ENCODE measurements at regions not wholly inside any gene's neighbourhood (a gene's known extent, or its start where the extent isn't known, plus 50 kb on each side); places are given as distances from the start of the nearest gene placed in this dataset.

- H3K9me3 ChIP-seq (ENCODE audit: control insufficient read depth in 2 of 2, low read length in 2 of 2), result no peaks in the 10 kb centered on the region
- H3K27me3 ChIP-seq (ENCODE audit: control insufficient read depth in 1 of 2, insufficient read depth in 2 of 2, low read length in 2 of 2), result no peaks in the 10 kb centered on the region
- no peak overlapping the region for H3K4me3 ChIP-seq (ENCODE audit: low read length in 2 of 2)
- no peak overlapping the region for H3K27ac ChIP-seq (ENCODE audit: low read length)
- no peaks in the 10 kb centered on the region for H3K4me1 ChIP-seq (ENCODE audit: control insufficient read depth, insufficient read depth, low read length)
- no peaks in the 10 kb centered on the region for H3K36me3 ChIP-seq (ENCODE audit: control insufficient read depth in 2 of 2, insufficient read depth in 2 of 2, low read length in 2 of 2)
- H3K9ac ChIP-seq (ENCODE audit: low read length in 2 of 2), result no peak overlapping the region
These were observed 1039.5 kb downstream of the ADGRL2 start for GRCh38 chr1:82840192-82840591.

GRCh38 chr1:82837766-82838465 lies 1037.2 kb downstream of the ADGRL2 start:
- Histone ChIP-seq H3K4me1 (ENCODE audit: control insufficient read depth, insufficient read depth, low read length) (no peaks in the 10 kb centered on the region), H3K27me3 (ENCODE audit: control insufficient read depth in 1 of 2, insufficient read depth in 2 of 2, low read length in 2 of 2) (no peaks in the 10 kb centered on the region)

GRCh38 chr1:82836973-82837680 lies 1036.4 kb downstream of the ADGRL2 start:
- H3K4me1 ChIP-seq (ENCODE audit: control insufficient read depth, insufficient read depth, low read length), result no peaks in the 10 kb centered on the region
- H3K9ac ChIP-seq (ENCODE audit: low read length in 2 of 2), result no peak overlapping the region
- no peak overlapping the region for H3K4me3 ChIP-seq (ENCODE audit: low read length in 2 of 2)
- H3K9me3 ChIP-seq (ENCODE audit: control insufficient read depth in 2 of 2, low read length in 2 of 2), result no peaks in the 10 kb centered on the region
- H3K36me3 ChIP-seq (ENCODE audit: control insufficient read depth in 2 of 2, insufficient read depth in 2 of 2, low read length in 2 of 2), result no peaks in the 10 kb centered on the region
- no peak overlapping the region for H3K27ac ChIP-seq (ENCODE audit: low read length)
- no peaks in the 10 kb centered on the region for H3K27me3 ChIP-seq (ENCODE audit: control insufficient read depth in 1 of 2, insufficient read depth in 2 of 2, low read length in 2 of 2)

More at GRCh38 chr1:82837766-82838465, 1037.2 kb downstream of the ADGRL2 start:
- no peak overlapping the region for H3K27ac ChIP-seq (ENCODE audit: low read length)
- no peak overlapping the region for H3K9ac ChIP-seq (ENCODE audit: low read length in 2 of 2)
- no peaks in the 10 kb centered on the region for H3K36me3 ChIP-seq (ENCODE audit: control insufficient read depth in 2 of 2, insufficient read depth in 2 of 2, low read length in 2 of 2)
- no peaks in the 10 kb centered on the region for H3K9me3 ChIP-seq (ENCODE audit: control insufficient read depth in 2 of 2, low read length in 2 of 2)
- no peak overlapping the region for H3K4me3 ChIP-seq (ENCODE audit: low read length in 2 of 2)

GRCh38 chr1:82836213-82836972 lies 1035.7 kb downstream of the ADGRL2 start:
- H3K36me3 ChIP-seq (ENCODE audit: control insufficient read depth in 2 of 2, insufficient read depth in 2 of 2, low read length in 2 of 2), result no peaks in the 10 kb centered on the region
- H3K4me1 ChIP-seq (ENCODE audit: control insufficient read depth, insufficient read depth, low read length), result no peaks in the 10 kb centered on the region
- H3K9ac ChIP-seq (ENCODE audit: low read length in 2 of 2), result no peak overlapping the region
- H3K9me3 ChIP-seq (ENCODE audit: control insufficient read depth in 2 of 2, low read length in 2 of 2), result no peaks in the 10 kb centered on the region
- no peak overlapping the region for H3K27ac ChIP-seq (ENCODE audit: low read length)
- H3K4me3 ChIP-seq (ENCODE audit: low read length in 2 of 2), result no peak overlapping the region
- no peaks in the 10 kb centered on the region for H3K27me3 ChIP-seq (ENCODE audit: control insufficient read depth in 1 of 2, insufficient read depth in 2 of 2, low read length in 2 of 2)

GRCh38 chr1:82830690-82831380 lies 1030.1 kb downstream of the ADGRL2 start:
- H3K27me3 ChIP-seq (ENCODE audit: control insufficient read depth in 1 of 2, insufficient read depth in 2 of 2, low read length in 2 of 2), result no peaks in the 10 kb centered on the region
- H3K36me3 ChIP-seq (ENCODE audit: control insufficient read depth in 2 of 2, insufficient read depth in 2 of 2, low read length in 2 of 2), result no peaks in the 10 kb centered on the region
- H3K27ac ChIP-seq (ENCODE audit: low read length), result no peak overlapping the region
- no peak overlapping the region for H3K9ac ChIP-seq (ENCODE audit: low read length in 2 of 2)
- H3K4me3 ChIP-seq (ENCODE audit: low read length in 2 of 2), result no peak overlapping the region
- H3K4me1 ChIP-seq (ENCODE audit: control insufficient read depth, insufficient read depth, low read length), result no peaks in the 10 kb centered on the region
- H3K9me3 ChIP-seq (ENCODE audit: control insufficient read depth in 2 of 2, low read length in 2 of 2), result no peaks in the 10 kb centered on the region

- Histone ChIP-seq H3K36me3 (ENCODE audit: control insufficient read depth in 2 of 2, insufficient read depth in 2 of 2, low read length in 2 of 2) (no peaks in the 10 kb centered on the region), H3K27me3 (ENCODE audit: control insufficient read depth in 1 of 2, insufficient read depth in 2 of 2, low read length in 2 of 2) (no peaks in the 10 kb centered on the region), H3K4me3 (ENCODE audit: low read length in 2 of 2) (no peak overlapping the region), H3K9me3 (ENCODE audit: control insufficient read depth in 2 of 2, low read length in 2 of 2) (no peaks in the 10 kb centered on the region), H3K4me1 (ENCODE audit: control insufficient read depth, insufficient read depth, low read length) (no peaks in the 10 kb centered on the region), H3K27ac (ENCODE audit: low read length) (no peak overlapping the region), H3K9ac (ENCODE audit: low read length in 2 of 2) (no peak overlapping the region)
These were observed 1028.8 kb downstream of the ADGRL2 start for GRCh38 chr1:82829527-82829926.

GRCh38 chr1:82823876-82824275 lies 1023.1 kb downstream of the ADGRL2 start:
- H3K36me3 ChIP-seq (ENCODE audit: control insufficient read depth in 2 of 2, insufficient read depth in 2 of 2, low read length in 2 of 2), result no peaks in the 10 kb centered on the region
- H3K9me3 ChIP-seq (ENCODE audit: control insufficient read depth in 2 of 2, low read length in 2 of 2), result no peaks in the 10 kb centered on the region
- H3K27ac ChIP-seq (ENCODE audit: low read length), result no peak overlapping the region
- H3K4me1 ChIP-seq (ENCODE audit: control insufficient read depth, insufficient read depth, low read length), result no peaks in the 10 kb centered on the region
- H3K9ac ChIP-seq (ENCODE audit: low read length in 2 of 2), result no peak overlapping the region
- H3K27me3 ChIP-seq (ENCODE audit: control insufficient read depth in 1 of 2, insufficient read depth in 2 of 2, low read length in 2 of 2), result no peaks in the 10 kb centered on the region
- H3K4me3 ChIP-seq (ENCODE audit: low read length in 2 of 2), result no peak overlapping the region

- Histone ChIP-seq H3K27me3 (ENCODE audit: control insufficient read depth in 1 of 2, insufficient read depth in 2 of 2, low read length in 2 of 2) (no peaks in the 10 kb centered on the region), H3K9me3 (ENCODE audit: control insufficient read depth in 2 of 2, low read length in 2 of 2) (no peaks in the 10 kb centered on the region), H3K9ac (ENCODE audit: low read length in 2 of 2) (no peak overlapping the region), H3K4me1 (ENCODE audit: control insufficient read depth, insufficient read depth, low read length) (no peaks in the 10 kb centered on the region), H3K4me3 (ENCODE audit: low read length in 2 of 2) (no peak overlapping the region), H3K36me3 (ENCODE audit: control insufficient read depth in 2 of 2, insufficient read depth in 2 of 2, low read length in 2 of 2) (no peaks in the 10 kb centered on the region), H3K27ac (ENCODE audit: low read length) (no peak overlapping the region)
These were observed 1020.1 kb downstream of the ADGRL2 start for GRCh38 chr1:82820816-82821215.

- no peaks in the 10 kb centered on the region for H3K27me3 ChIP-seq (ENCODE audit: control insufficient read depth in 1 of 2, insufficient read depth in 2 of 2, low read length in 2 of 2)
- H3K4me1 ChIP-seq (ENCODE audit: control insufficient read depth, insufficient read depth, low read length), result no peaks in the 10 kb centered on the region
- no peak overlapping the region for H3K27ac ChIP-seq (ENCODE audit: low read length)
- H3K9ac ChIP-seq (ENCODE audit: low read length in 2 of 2), result no peak overlapping the region
- no peaks in the 10 kb centered on the region for H3K9me3 ChIP-seq (ENCODE audit: control insufficient read depth in 2 of 2, low read length in 2 of 2)
- H3K4me3 ChIP-seq (ENCODE audit: low read length in 2 of 2), result peak overlapping the region in 1 of 2 donors; percentile 34
- no peaks in the 10 kb centered on the region for H3K36me3 ChIP-seq (ENCODE audit: control insufficient read depth in 2 of 2, insufficient read depth in 2 of 2, low read length in 2 of 2)
These were observed 1018.5 kb downstream of the ADGRL2 start for GRCh38 chr1:82819234-82819633.

GRCh38 chr1:82818586-82818985 lies 1017.9 kb downstream of the ADGRL2 start:
- H3K36me3 ChIP-seq (ENCODE audit: control insufficient read depth in 2 of 2, insufficient read depth in 2 of 2, low read length in 2 of 2), result no peaks in the 10 kb centered on the region
- no peak overlapping the region for H3K9ac ChIP-seq (ENCODE audit: low read length in 2 of 2)
- no peaks in the 10 kb centered on the region for H3K9me3 ChIP-seq (ENCODE audit: control insufficient read depth in 2 of 2, low read length in 2 of 2)
- no peak overlapping the region for H3K4me3 ChIP-seq (ENCODE audit: low read length in 2 of 2)
- H3K27me3 ChIP-seq (ENCODE audit: control insufficient read depth in 1 of 2, insufficient read depth in 2 of 2, low read length in 2 of 2), result no peaks in the 10 kb centered on the region
- H3K27ac ChIP-seq (ENCODE audit: low read length), result no peak overlapping the region
- no peaks in the 10 kb centered on the region for H3K4me1 ChIP-seq (ENCODE audit: control insufficient read depth, insufficient read depth, low read length)

All from stomach smooth muscle (tissue), 2 donors.